VCaP (cell line): ENCODE measurements at regions not wholly inside any gene's neighbourhood (a gene's known extent, or its start where the extent isn't known, plus 50 kb on each side); places are given as distances from the start of the nearest gene placed in this dataset.

Experiments used
- H3K27ac ChIP-seq: fragments of 450-650 bp; 2 replicates; pipeline ENCODE4 v1.5.1; 2017
- TF ChIP-seq, protein P1 (sequence below): fragments of 450-650 bp; conservative IDR thresholded peaks from 2 replicates; pipeline ENCODE4 v1.5.1; 2017; ENCODE audit warnings: mild to moderate bottlenecking, moderate library complexity

DNA sequence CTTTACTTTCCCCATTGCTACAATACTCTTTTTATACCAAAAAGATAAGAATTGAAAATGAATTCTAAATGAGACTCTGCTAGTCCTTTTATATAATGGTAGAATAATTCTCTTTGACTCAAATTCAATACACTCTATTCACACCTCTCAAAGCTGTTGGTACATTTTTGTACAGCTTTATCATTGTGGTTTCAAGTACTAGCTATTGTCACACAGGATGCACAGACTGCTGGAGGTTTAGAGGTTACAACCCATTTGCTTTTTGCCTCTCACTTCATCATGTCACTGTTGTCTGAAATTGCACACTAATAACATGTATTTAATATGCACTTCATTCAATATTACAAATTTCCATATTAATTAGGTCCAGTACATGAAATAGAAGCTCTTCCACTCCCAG is 442.2 kb upstream of the ARID1B start:
- TF ChIP-seq, protein P1, sequence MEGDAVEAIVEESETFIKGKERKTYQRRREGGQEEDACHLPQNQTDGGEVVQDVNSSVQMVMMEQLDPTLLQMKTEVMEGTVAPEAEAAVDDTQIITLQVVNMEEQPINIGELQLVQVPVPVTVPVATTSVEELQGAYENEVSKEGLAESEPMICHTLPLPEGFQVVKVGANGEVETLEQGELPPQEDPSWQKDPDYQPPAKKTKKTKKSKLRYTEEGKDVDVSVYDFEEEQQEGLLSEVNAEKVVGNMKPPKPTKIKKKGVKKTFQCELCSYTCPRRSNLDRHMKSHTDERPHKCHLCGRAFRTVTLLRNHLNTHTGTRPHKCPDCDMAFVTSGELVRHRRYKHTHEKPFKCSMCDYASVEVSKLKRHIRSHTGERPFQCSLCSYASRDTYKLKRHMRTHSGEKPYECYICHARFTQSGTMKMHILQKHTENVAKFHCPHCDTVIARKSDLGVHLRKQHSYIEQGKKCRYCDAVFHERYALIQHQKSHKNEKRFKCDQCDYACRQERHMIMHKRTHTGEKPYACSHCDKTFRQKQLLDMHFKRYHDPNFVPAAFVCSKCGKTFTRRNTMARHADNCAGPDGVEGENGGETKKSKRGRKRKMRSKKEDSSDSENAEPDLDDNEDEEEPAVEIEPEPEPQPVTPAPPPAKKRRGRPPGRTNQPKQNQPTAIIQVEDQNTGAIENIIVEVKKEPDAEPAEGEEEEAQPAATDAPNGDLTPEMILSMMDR: no peak
- H3K27ac ChIP-seq: no peak overlapping the region

DNA sequence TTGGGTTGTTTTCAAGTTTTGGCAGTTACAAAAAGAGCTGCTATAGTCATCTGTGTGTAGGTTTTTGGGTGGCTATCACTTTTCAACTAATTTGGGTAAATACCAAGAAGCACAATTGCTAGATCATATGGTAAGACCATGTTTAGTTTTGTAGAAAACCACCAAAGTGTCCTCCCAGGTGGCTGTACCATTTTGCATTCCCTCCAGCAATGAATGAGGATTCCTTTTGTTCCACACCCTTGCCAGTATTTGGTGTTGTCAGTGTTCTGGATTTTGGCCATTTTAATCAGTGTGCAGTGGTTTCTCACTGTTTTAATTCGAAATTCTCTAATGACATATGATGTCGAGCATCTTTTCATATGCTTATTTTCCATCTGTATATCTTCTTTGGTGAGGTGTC is 457.5 kb upstream of the ARID1B start:
- TF ChIP-seq, protein P1: no peak
- no peak overlapping the region for H3K27ac ChIP-seq

- H3K27ac ChIP-seq: no peak overlapping the region
- TF ChIP-seq, protein P1: no peak
Measured at GRCh38 chr6:156316583-156317125, 460.5 kb upstream of the ARID1B start.

DNA sequence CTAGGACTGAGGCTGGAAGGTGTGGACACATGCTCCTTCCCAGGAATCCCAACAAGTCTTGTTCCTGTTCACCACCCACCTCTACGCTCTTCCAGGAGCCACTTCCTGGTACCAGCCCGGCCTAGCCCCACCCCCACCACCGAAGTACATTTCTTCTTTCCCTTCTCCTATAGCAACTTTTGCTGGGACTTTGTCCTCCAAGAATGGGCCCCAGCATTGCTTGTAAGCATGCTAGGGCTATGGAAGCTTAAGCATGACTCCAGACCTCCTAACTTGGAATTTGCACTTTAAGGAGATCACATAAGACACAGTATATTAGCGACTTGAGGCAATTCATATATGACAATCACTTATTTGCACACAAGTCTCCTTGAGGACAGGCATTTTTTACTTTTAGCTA is 462.0 kb upstream of the ARID1B start:
- TF ChIP-seq, protein P1: no peak

GRCh38 chr6:156313037-156313436 is 464.1 kb upstream of the ARID1B start:
- no peak overlapping the region for H3K27ac ChIP-seq
- TF ChIP-seq, protein P1: no peak

More for the DNA sequence above, 462.0 kb upstream of the ARID1B start:
- H3K27ac ChIP-seq: no peak overlapping the region

GRCh38 chr6:156311291-156311690 is 465.9 kb upstream of the ARID1B start:
- TF ChIP-seq, protein P1: no peak
- no peak overlapping the region for H3K27ac ChIP-seq

DNA sequence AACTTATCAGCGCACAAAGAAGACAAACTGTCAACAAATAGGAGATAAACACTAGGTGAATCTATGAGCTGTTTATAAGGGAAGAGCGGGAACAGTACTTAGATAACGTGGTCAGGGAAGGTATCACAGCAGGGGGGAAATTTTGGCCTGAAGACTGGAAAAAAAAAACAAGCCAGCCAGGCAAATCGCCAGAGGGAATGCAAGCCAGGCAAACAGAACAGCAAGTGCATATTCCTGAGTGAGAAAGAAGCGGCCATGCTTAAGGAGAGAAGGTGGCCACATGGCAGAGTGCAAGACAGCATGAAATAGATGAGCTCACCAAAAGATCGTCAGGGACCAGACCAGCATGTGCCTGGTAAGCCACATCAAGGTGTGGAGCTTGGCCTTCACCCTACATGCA is 466.5 kb upstream of the ARID1B start:
- TF ChIP-seq, protein P1: no peak
- no peak overlapping the region for H3K27ac ChIP-seq
